ENCODE measurements at regions not wholly inside any gene's neighbourhood (a gene's known extent, or its start where the extent isn't known, plus 50 kb on each side); places are given as distances from the start of the nearest gene placed in this dataset.
"Not testable (repeated sequence)": the region's sequence is repeated elsewhere in the genome, so short reads cannot be mapped to it uniquely, and the experiment has no call there.

DNA sequence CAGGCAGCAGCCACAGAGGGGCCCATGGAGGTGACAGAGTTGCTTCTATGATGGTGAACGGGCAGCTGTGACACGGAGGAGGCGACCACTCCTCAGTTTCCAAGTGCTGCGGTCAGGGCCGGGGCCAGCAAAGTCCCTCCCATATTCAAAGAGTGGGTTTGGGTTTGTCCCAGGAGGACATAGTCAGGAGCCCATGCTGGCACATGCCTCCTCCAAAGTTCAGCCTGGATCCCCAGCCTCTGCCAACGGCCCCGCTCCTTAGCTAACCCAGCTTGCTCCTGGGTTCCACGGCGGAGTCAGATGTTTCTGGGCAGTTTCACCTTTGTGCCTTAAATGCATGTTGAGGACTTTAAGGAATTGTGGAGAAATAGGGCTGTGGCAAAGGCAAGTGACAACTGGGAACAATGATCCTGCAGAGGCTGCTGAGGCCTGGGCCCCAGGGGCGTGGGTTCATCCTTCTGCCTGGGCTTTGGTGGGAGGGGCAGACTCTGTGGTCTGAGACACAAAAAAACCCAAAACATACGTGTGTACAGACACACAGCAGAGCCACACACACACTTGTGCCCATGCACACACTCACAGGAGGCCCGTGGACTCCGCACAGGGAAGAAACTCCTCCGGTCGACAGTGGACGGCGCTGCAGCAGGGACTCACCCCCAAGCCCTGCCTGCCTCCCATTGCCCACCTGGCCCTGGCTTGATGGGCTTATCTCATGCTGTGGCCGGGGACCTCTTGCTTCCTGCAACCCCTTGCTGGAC lies 399.4 kb downstream of the TMEM121 start:
- DNase-seq (peak in 2 of 4 donors; percentile 2 to 30), ATAC-seq (no peak)
- Histone ChIP-seq H3K4me1 (no peaks in the 10 kb centered on the region), H3K27me3 (peaks cover 0 to 48% of the 10 kb centered on the region in 2 donors), H3K27ac (no peak overlapping the region), H3K4me3 (no peak overlapping the region), H3K36me3 (no peaks in the 10 kb centered on the region), H3K9me3 (peaks cover 0 to 4% of the 10 kb centered on the region in 2 donors)
- TF ChIP-seq, protein P1, sequence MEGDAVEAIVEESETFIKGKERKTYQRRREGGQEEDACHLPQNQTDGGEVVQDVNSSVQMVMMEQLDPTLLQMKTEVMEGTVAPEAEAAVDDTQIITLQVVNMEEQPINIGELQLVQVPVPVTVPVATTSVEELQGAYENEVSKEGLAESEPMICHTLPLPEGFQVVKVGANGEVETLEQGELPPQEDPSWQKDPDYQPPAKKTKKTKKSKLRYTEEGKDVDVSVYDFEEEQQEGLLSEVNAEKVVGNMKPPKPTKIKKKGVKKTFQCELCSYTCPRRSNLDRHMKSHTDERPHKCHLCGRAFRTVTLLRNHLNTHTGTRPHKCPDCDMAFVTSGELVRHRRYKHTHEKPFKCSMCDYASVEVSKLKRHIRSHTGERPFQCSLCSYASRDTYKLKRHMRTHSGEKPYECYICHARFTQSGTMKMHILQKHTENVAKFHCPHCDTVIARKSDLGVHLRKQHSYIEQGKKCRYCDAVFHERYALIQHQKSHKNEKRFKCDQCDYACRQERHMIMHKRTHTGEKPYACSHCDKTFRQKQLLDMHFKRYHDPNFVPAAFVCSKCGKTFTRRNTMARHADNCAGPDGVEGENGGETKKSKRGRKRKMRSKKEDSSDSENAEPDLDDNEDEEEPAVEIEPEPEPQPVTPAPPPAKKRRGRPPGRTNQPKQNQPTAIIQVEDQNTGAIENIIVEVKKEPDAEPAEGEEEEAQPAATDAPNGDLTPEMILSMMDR (IDR thresholded peaks at IDR 0.05) = no peak
- intact Hi-C loops (cut with DNase I) = no loop called here

DNA sequence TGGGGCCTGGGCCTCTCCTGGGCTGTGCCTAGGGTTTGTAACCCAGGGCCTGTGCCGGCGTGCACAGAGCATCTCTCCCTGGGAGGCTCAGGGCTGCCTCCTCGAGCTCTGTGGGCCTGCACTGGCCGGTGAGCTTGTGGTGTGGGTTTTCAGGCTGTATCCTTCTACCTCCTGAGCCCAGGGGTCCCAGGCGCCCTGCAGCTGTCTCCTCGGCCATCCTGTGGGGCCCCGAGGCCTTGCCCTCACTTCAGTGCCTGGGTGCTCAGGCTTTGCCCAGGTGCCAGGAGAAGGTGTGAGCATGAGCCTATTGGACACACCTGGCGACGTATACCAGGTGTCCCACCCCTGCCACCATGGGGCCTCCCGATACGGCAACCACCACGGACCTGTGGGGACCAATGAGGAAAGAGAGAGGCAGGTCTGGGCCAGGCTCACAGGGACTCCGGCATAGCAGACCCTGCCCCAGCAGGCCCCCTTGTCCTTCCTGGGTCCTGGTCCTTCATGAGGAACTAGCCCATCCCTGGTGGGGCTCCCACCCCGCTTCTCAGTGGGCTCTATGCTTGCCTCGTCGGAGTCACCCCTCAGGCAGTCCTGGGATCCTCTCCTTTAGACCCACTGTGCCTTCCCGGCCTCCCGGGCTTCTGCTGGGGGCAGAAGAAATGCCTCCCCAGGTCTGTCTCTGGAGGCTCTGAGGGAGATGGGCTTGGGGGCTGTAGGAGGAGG lies 400.2 kb downstream of the TMEM121 start:
- Histone ChIP-seq H3K27ac (no peak overlapping the region), H3K4me3 (no peak overlapping the region), H3K4me1 (no peaks in the 10 kb centered on the region), H3K27me3 (peaks cover 0 to 51% of the 10 kb centered on the region in 2 donors), H3K36me3 (no peaks in the 10 kb centered on the region), H3K9me3 (peaks cover 0 to 4% of the 10 kb centered on the region in 2 donors)
- ATAC-seq (no peak), DNase-seq (peak in 2 of 4 donors; percentile 28 to 70)
- TF ChIP-seq, protein P1 (IDR thresholded peaks at IDR 0.05) = no peak
- intact Hi-C loops (cut with DNase I) = no loop called here

DNA sequence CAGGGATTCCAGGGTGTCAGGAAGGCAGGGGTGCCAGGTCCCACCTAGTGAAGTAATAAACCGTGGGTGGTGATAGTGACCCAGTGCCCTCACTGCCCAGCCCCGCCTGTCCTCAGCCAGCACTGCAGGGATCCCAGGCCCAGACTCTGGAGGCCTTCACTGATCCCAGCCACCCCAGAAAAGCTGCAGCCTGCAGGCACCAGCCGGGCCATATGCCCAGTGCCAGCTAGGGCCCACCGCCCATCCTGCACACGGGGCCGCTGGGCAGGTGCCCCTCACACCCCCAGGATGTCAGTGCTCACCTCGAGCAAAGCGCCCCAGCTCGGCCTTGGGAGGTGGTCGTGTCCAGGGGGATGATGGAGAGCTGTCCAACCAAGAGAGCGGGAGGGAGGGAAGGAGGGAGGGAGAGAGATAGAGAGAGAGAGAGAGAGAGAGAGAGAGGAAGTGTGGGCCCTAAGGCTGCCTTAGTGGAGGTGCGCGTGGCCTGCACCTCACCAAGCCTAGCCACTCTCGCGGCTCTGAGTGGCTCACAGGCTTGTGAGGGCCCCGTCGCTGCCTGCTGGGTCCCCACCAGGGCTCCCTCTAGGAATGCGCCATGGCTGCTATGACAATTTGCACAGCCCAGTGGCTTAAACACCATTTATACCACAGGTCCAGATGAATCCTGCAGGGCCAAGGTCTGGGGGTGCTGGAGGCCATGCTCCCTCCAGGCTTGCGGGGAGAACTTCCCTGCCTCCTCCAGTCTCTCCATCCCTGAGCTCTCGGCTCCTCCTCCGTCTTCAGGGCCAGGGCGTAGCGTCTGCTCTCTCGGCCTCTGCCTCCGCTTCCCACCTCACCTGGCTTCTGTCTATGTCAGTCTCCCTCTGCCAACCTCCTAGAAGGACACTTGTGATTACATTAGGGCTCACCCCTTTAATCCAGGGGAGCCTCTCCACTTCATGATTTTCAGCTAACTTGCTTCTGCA lies 401.0 kb downstream of the TMEM121 start:
- peaks cover 0 to 4% of the 10 kb centered on the region in 2 donors for H3K9me3 ChIP-seq
- H3K27me3 ChIP-seq = peaks cover 0 to 60% of the 10 kb centered on the region in 2 donors
- H3K27ac ChIP-seq = no peak overlapping the region
- intact Hi-C loops (cut with DNase I) = no loop called here
- H3K4me1 ChIP-seq = no peaks in the 10 kb centered on the region
- H3K4me3 ChIP-seq = no peak overlapping the region
- H3K36me3 ChIP-seq = no peaks in the 10 kb centered on the region
- no peak for ATAC-seq
- TF ChIP-seq, protein P1 (IDR thresholded peaks at IDR 0.05) = no peak
- peak in 2 of 4 donors; percentile 24 to 60 for DNase-seq

DNA sequence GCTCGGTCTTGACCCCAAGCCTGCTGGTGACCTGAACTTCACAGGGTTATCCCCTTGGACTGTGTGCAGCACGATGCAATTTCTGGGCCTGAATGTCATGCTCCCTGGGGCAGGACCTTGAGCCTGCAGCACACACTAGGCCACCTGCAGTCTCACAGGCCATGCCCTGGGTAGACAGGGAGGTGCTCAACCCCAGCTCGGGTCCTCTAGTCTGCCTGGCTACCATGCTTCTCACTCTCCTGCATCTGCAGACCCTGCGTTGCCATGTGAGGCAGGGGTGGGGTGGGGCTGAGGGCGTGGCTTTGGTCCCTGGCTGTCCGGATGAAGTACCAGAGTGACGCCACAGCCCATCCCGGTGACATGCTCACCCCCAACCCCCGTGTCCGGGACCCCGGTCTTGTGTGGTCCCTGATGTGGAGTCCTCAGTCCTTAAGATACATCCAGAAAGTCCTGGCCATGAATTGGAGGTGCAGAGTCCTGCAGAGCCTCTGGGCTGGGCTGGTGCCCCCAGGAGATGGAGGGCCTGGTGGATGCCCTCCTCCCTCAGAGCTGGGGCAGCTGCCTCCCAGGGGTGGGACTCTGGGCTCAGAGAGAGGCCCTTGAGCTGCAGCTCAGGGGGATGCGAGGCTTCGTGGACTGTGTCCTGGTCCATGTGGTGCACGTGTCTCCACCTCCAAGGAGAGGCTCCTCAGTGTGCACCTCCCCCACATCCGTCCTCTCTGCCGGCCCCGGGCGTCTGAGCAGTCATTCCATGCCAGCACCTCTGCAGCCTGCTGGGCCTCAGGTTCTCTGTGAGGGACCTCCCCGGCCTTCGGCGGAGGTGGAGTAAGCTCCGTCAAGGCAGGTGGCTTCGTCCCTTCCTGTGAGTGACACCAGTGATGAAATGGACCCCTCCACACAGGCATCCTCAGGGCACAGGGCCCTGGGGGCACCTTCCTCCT lies 402.1 kb downstream of the TMEM121 start:
- H3K9me3 ChIP-seq; H3K36me3 ChIP-seq; H3K4me3 ChIP-seq; H3K4me1 ChIP-seq; ATAC-seq; H3K27ac ChIP-seq; intact Hi-C loops (cut with DNase I): not testable (repeated sequence)
- peaks cover 0 to 71% of the 10 kb centered on the region in 2 donors for H3K27me3 ChIP-seq
- DNase-seq = peak in 2 of 4 donors; percentile 29 to 71

Measured in left lung (tissue), 4 donors.